ENCODE measurements at regions not wholly inside any gene's neighbourhood (a gene's known extent, or its start where the extent isn't known, plus 50 kb on each side); places are given as distances from the start of the nearest gene placed in this dataset.

GRCh38 chr5:89721931-89722330, 687.6 kb downstream of the CETN3 start:
- no peak for TF ChIP-seq CTCF (IDR thresholded peaks at IDR 0.05; ENCODE audit: low read depth, low read length)
- no peak overlapping the region for H3K4me3 ChIP-seq (ENCODE audit: low read depth, low read length)
- DNase-seq (ENCODE audit: low read depth, low spot score) = no peak
- in situ Hi-C loops (cut with HindIII; ENCODE audit: low sequenced_read_pairs) = no loop called here

GRCh38 chr5:89721353-89721752, 688.2 kb downstream of the CETN3 start:
- no peak for DNase-seq (ENCODE audit: low read depth, low spot score)
- no peak for TF ChIP-seq CTCF (IDR thresholded peaks at IDR 0.05; ENCODE audit: low read depth, low read length)
- H3K4me3 ChIP-seq (ENCODE audit: low read depth, low read length) = no peak overlapping the region
- in situ Hi-C loops (cut with HindIII; ENCODE audit: low sequenced_read_pairs) = no loop called here

GRCh38 chr5:89712134-89712700, 697.3 kb downstream of the CETN3 start:
- no peak for DNase-seq (ENCODE audit: low read depth, low spot score)
- H3K4me3 ChIP-seq (ENCODE audit: low read depth, low read length) = no peak overlapping the region
- in situ Hi-C loops (cut with HindIII; ENCODE audit: low sequenced_read_pairs) = no loop called here
- TF ChIP-seq CTCF (IDR thresholded peaks at IDR 0.05; ENCODE audit: low read depth, low read length) = no peak

GRCh38 chr5:89711526-89711925, 698.0 kb downstream of the CETN3 start:
- no peak for DNase-seq (ENCODE audit: low read depth, low spot score)
- no peak for TF ChIP-seq CTCF (IDR thresholded peaks at IDR 0.05; ENCODE audit: low read depth, low read length)
- in situ Hi-C loops (cut with HindIII; ENCODE audit: low sequenced_read_pairs) = no loop called here
- no peak overlapping the region for H3K4me3 ChIP-seq (ENCODE audit: low read depth, low read length)

- DNase-seq (ENCODE audit: low read depth, low spot score) = no peak
- no peak for TF ChIP-seq CTCF (IDR thresholded peaks at IDR 0.05; ENCODE audit: low read depth, low read length)
- in situ Hi-C loops (cut with HindIII; ENCODE audit: low sequenced_read_pairs) = no loop called here
- no peak overlapping the region for H3K4me3 ChIP-seq (ENCODE audit: low read depth, low read length)
Observed at GRCh38 chr5:89710006-89710405, 699.5 kb downstream of the CETN3 start.

- no peak overlapping the region for H3K4me3 ChIP-seq (ENCODE audit: low read depth, low read length)
- no peak for DNase-seq (ENCODE audit: low read depth, low spot score)
- in situ Hi-C loops (cut with HindIII; ENCODE audit: low sequenced_read_pairs) = no loop called here
- no peak for TF ChIP-seq CTCF (IDR thresholded peaks at IDR 0.05; ENCODE audit: low read depth, low read length)
Observed at GRCh38 chr5:89707891-89708290, 701.7 kb downstream of the CETN3 start.

GRCh38 chr5:89706731-89707130, 702.8 kb downstream of the CETN3 start:
- in situ Hi-C loops (cut with HindIII; ENCODE audit: low sequenced_read_pairs) = no loop called here
- no peak for DNase-seq (ENCODE audit: low read depth, low spot score)
- no peak for TF ChIP-seq CTCF (IDR thresholded peaks at IDR 0.05; ENCODE audit: low read depth, low read length)
- H3K4me3 ChIP-seq (ENCODE audit: low read depth, low read length) = no peak overlapping the region
